COLO668 (cell line): ENCODE measurements at regions not wholly inside any gene's neighbourhood (a gene's known extent, or its start where the extent isn't known, plus 50 kb on each side); places are given as distances from the start of the nearest gene placed in this dataset.
"Not testable (repeated sequence)": the region's sequence is repeated elsewhere in the genome, so short reads cannot be mapped to it uniquely, and the experiment has no call there.

Experiments
- DNase-seq: peaks from one replicate; lab custom pipeline; 2025; ENCODE audit not compliant: unreplicated experiment; lab: John Stamatoyannopoulos, UW

GRCh38 chr3:153539263-153539662, 377.2 kb downstream of the RAP2B start:
- DNase-seq: no peak

GRCh38 chr3:153545471-153545870, 383.4 kb downstream of the RAP2B start:
- no peak for DNase-seq

- no peak for DNase-seq
Observed at GRCh38 chr3:153547970-153548369, 385.9 kb downstream of the RAP2B start.

- DNase-seq: not testable (repeated sequence)
Observed at GRCh38 chr3:153549686-153550085, 387.7 kb downstream of the RAP2B start.

GRCh38 chr3:153551536-153552285, 389.7 kb downstream of the RAP2B start:
- DNase-seq: no peak

- DNase-seq: no peak
Observed at GRCh38 chr3:153552887-153553604, 391.0 kb downstream of the RAP2B start.

GRCh38 chr3:153553605-153553945, 391.5 kb downstream of the RAP2B start:
- DNase-seq: no peak

- DNase-seq: no peak
Observed at GRCh38 chr3:153555919-153556318, 393.9 kb downstream of the RAP2B start.

- not testable (repeated sequence) for DNase-seq
Observed at GRCh38 chr3:153559366-153559765, 397.3 kb downstream of the RAP2B start.

- DNase-seq: no peak
Observed at GRCh38 chr3:153567011-153567410, 405.0 kb downstream of the RAP2B start.

- DNase-seq: no peak
Observed at GRCh38 chr3:153567556-153567955, 405.5 kb downstream of the RAP2B start.

- DNase-seq: not testable (repeated sequence)
Observed at GRCh38 chr3:153570481-153570880, 408.5 kb downstream of the RAP2B start.

GRCh38 chr3:153572165-153572564, 410.1 kb downstream of the RAP2B start:
- DNase-seq: no peak

- no peak for DNase-seq
Observed at GRCh38 chr3:153572654-153573053, 410.6 kb downstream of the RAP2B start.

- DNase-seq: no peak
Observed at GRCh38 chr3:153573481-153573880, 411.5 kb downstream of the RAP2B start.

- no peak for DNase-seq
Observed at GRCh38 chr3:153574445-153574844, 412.4 kb downstream of the RAP2B start.

- no peak for DNase-seq
Observed at GRCh38 chr3:153577059-153577736, 415.2 kb downstream of the RAP2B start.

GRCh38 chr3:153578046-153578445, 416.0 kb downstream of the RAP2B start:
- DNase-seq: no peak

GRCh38 chr3:153590051-153590450, 428.0 kb downstream of the RAP2B start:
- no peak for DNase-seq

GRCh38 chr3:153591561-153592245, 429.7 kb downstream of the RAP2B start:
- no peak for DNase-seq

GRCh38 chr3:153595186-153595815, 433.3 kb downstream of the RAP2B start:
- DNase-seq: no peak
